SU-DHL-6 (cell line): ENCODE measurements at regions not wholly inside any gene's neighbourhood (a gene's known extent, or its start where the extent isn't known, plus 50 kb on each side); places are given as distances from the start of the nearest gene placed in this dataset.

Source experiments
- EZH2phosphoT487 ChIP-seq: fragments of 200-600 bp; sonication (generic), shearing (Covaris generic); conservative IDR thresholded peaks from 2 replicates; pipeline ENCODE4 v1.6.1; 2018; ENCODE audit warnings: mild to moderate bottlenecking, antibody characterized with exemption, low read length, moderate library complexity, mixed read lengths
- TF ChIP-seq, protein P1 (sequence below): fragments of 200-600 bp; sonication (generic); IDR thresholded peaks from one replicate; pipeline ENCODE4 v1.5.1; 2017; ENCODE audit warnings: antibody characterized with exemption, mild to moderate bottlenecking, low read length, moderate library complexity; ENCODE audit not compliant: insufficient read depth, poor library complexity, severe bottlenecking

DNA sequence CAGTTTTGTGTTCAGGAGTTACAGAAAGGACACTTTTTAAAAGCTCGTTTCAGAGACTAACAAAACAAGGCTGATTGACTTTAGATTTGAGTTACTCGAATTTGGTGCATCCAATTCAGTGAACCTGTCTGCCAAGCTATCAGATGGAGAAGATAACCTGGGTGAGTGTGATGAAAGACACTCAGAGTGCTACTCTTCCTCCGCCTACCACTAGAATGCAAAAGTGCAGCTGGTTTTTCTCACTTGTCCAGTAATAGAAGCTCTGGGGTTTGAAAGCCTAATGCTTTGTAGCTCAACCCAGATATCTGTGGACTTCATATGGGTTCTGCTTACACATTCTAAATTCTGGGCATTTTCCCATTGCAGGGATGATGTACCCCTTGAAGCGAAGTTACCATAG lies 82.8 kb upstream of the NPY start:
- TF ChIP-seq, protein P1, sequence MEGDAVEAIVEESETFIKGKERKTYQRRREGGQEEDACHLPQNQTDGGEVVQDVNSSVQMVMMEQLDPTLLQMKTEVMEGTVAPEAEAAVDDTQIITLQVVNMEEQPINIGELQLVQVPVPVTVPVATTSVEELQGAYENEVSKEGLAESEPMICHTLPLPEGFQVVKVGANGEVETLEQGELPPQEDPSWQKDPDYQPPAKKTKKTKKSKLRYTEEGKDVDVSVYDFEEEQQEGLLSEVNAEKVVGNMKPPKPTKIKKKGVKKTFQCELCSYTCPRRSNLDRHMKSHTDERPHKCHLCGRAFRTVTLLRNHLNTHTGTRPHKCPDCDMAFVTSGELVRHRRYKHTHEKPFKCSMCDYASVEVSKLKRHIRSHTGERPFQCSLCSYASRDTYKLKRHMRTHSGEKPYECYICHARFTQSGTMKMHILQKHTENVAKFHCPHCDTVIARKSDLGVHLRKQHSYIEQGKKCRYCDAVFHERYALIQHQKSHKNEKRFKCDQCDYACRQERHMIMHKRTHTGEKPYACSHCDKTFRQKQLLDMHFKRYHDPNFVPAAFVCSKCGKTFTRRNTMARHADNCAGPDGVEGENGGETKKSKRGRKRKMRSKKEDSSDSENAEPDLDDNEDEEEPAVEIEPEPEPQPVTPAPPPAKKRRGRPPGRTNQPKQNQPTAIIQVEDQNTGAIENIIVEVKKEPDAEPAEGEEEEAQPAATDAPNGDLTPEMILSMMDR, result no peak
- TF ChIP-seq EZH2phosphoT487, result no peak
